ENCODE measurements at regions not wholly inside any gene's neighbourhood (a gene's known extent, or its start where the extent isn't known, plus 50 kb on each side); places are given as distances from the start of the nearest gene placed in this dataset.
"Not testable (repeated sequence)": the region's sequence is repeated elsewhere in the genome, so short reads cannot be mapped to it uniquely, and the experiment has no call there.

GRCh38 chr4:116233971-116234370, 851.4 kb downstream of the TRAM1L1 start:
- Histone ChIP-seq H3K36me3 (ENCODE audit: control insufficient read depth in 4 of 4, insufficient read depth in 4 of 4, low read length in 3 of 4) (no peaks in the 10 kb centered on the region), H3K27me3 (replicated peaks in 2 of 5; ENCODE audit: control insufficient read depth in 4 of 5, insufficient read depth in 5 of 5, low read length in 4 of 5) (no peaks in the 10 kb centered on the region), H3K27ac (ENCODE audit: insufficient read depth in 1 of 2, low read depth in 1 of 2, low read length in 2 of 2, poor library complexity in 1 of 2, severe bottlenecking in 2 of 2) (no peak overlapping the region), H3K4me1 (ENCODE audit: control extremely low read depth in 1 of 4, control insufficient read depth in 4 of 4, insufficient read depth in 4 of 4, low read length in 3 of 4) (no peaks in the 10 kb centered on the region), H3K9me3 (ENCODE audit: control extremely low read depth in 1 of 5, control insufficient read depth in 4 of 5, insufficient read depth in 2 of 5, low read depth in 1 of 5, low read length in 4 of 5) (no peaks in the 10 kb centered on the region), H3K4me3 (ENCODE audit: control insufficient read depth in 1 of 7, extremely low read depth in 1 of 7, insufficient read depth in 4 of 7, low read depth in 2 of 7, low read length in 6 of 7) (no peak overlapping the region)
- DNase-seq = no peak
- POLR2A ChIA-PET = no interaction called here
- CTCF ChIA-PET = no interaction called here

GRCh38 chr4:116231999-116232398, 853.4 kb downstream of the TRAM1L1 start:
- H3K27me3 ChIP-seq (replicated peaks in 2 of 5; ENCODE audit: control insufficient read depth in 4 of 5, insufficient read depth in 5 of 5, low read length in 4 of 5); DNase-seq; H3K36me3 ChIP-seq (ENCODE audit: control insufficient read depth in 4 of 4, insufficient read depth in 4 of 4, low read length in 3 of 4); H3K4me3 ChIP-seq (ENCODE audit: control insufficient read depth in 1 of 7, extremely low read depth in 1 of 7, insufficient read depth in 4 of 7, low read depth in 2 of 7, low read length in 6 of 7); H3K4me1 ChIP-seq (ENCODE audit: control extremely low read depth in 1 of 4, control insufficient read depth in 4 of 4, insufficient read depth in 4 of 4, low read length in 3 of 4); POLR2A ChIA-PET; H3K9me3 ChIP-seq (ENCODE audit: control extremely low read depth in 1 of 5, control insufficient read depth in 4 of 5, insufficient read depth in 2 of 5, low read depth in 1 of 5, low read length in 4 of 5); CTCF ChIA-PET; H3K27ac ChIP-seq (ENCODE audit: insufficient read depth in 1 of 2, low read depth in 1 of 2, low read length in 2 of 2, poor library complexity in 1 of 2, severe bottlenecking in 2 of 2): not testable (repeated sequence)
- 100% methylated on average over 1 of the region's 4 CpGs for WGBS (ENCODE audit: insufficient coverage)

- no peak overlapping the region for H3K4me3 ChIP-seq (ENCODE audit: control insufficient read depth in 1 of 7, extremely low read depth in 1 of 7, insufficient read depth in 4 of 7, low read depth in 2 of 7, low read length in 6 of 7)
- H3K27ac ChIP-seq (ENCODE audit: insufficient read depth in 1 of 2, low read depth in 1 of 2, low read length in 2 of 2, poor library complexity in 1 of 2, severe bottlenecking in 2 of 2) = no peak overlapping the region
- ChIA-PET POLR2A (no interaction called here), CTCF (no interaction called here)
- no peaks in the 10 kb centered on the region for H3K36me3 ChIP-seq (ENCODE audit: control insufficient read depth in 4 of 4, insufficient read depth in 4 of 4, low read length in 3 of 4)
- no peak for DNase-seq
- H3K4me1 ChIP-seq (ENCODE audit: control extremely low read depth in 1 of 4, control insufficient read depth in 4 of 4, insufficient read depth in 4 of 4, low read length in 3 of 4) = no peaks in the 10 kb centered on the region
- no peaks in the 10 kb centered on the region for H3K9me3 ChIP-seq (ENCODE audit: control extremely low read depth in 1 of 5, control insufficient read depth in 4 of 5, insufficient read depth in 2 of 5, low read depth in 1 of 5, low read length in 4 of 5)
- WGBS (ENCODE audit: insufficient coverage) = 80% methylated on average over 1 of the region's 3 CpGs
- H3K27me3 ChIP-seq (replicated peaks in 2 of 5; ENCODE audit: control insufficient read depth in 4 of 5, insufficient read depth in 5 of 5, low read length in 4 of 5) = no peaks in the 10 kb centered on the region
Measured at GRCh38 chr4:116229420-116229819, 856.0 kb downstream of the TRAM1L1 start.

- no peaks in the 10 kb centered on the region for H3K9me3 ChIP-seq (ENCODE audit: control extremely low read depth in 1 of 5, control insufficient read depth in 4 of 5, insufficient read depth in 2 of 5, low read depth in 1 of 5, low read length in 4 of 5)
- DNase-seq = no peak
- no peaks in the 10 kb centered on the region for H3K4me1 ChIP-seq (ENCODE audit: control extremely low read depth in 1 of 4, control insufficient read depth in 4 of 4, insufficient read depth in 4 of 4, low read length in 3 of 4)
- no peak overlapping the region for H3K4me3 ChIP-seq (ENCODE audit: control insufficient read depth in 1 of 7, extremely low read depth in 1 of 7, insufficient read depth in 4 of 7, low read depth in 2 of 7, low read length in 6 of 7)
- CTCF ChIA-PET = no interaction called here
- no peaks in the 10 kb centered on the region for H3K36me3 ChIP-seq (ENCODE audit: control insufficient read depth in 4 of 4, insufficient read depth in 4 of 4, low read length in 3 of 4)
- no peak overlapping the region for H3K27ac ChIP-seq (ENCODE audit: insufficient read depth in 1 of 2, low read depth in 1 of 2, low read length in 2 of 2, poor library complexity in 1 of 2, severe bottlenecking in 2 of 2)
- 96% methylated on average over 4 of the region's 8 CpGs for WGBS (ENCODE audit: insufficient coverage)
- POLR2A ChIA-PET = no interaction called here
- H3K27me3 ChIP-seq (replicated peaks in 2 of 5; ENCODE audit: control insufficient read depth in 4 of 5, insufficient read depth in 5 of 5, low read length in 4 of 5) = no peaks in the 10 kb centered on the region
Measured at GRCh38 chr4:116223040-116223732, 862.2 kb downstream of the TRAM1L1 start.

GRCh38 chr4:116217781-116218180, 867.6 kb downstream of the TRAM1L1 start:
- no peaks in the 10 kb centered on the region for H3K27me3 ChIP-seq (replicated peaks in 2 of 5; ENCODE audit: control insufficient read depth in 4 of 5, insufficient read depth in 5 of 5, low read length in 4 of 5)
- H3K4me1 ChIP-seq (ENCODE audit: control extremely low read depth in 1 of 4, control insufficient read depth in 4 of 4, insufficient read depth in 4 of 4, low read length in 3 of 4) = no peaks in the 10 kb centered on the region
- no peak for DNase-seq
- POLR2A ChIA-PET = no interaction called here
- WGBS (ENCODE audit: insufficient coverage) = no CpG with 5 or more reads among the region's 2 CpGs
- H3K36me3 ChIP-seq (ENCODE audit: control insufficient read depth in 4 of 4, insufficient read depth in 4 of 4, low read length in 3 of 4) = no peaks in the 10 kb centered on the region
- CTCF ChIA-PET = no interaction called here
- H3K9me3 ChIP-seq (ENCODE audit: control extremely low read depth in 1 of 5, control insufficient read depth in 4 of 5, insufficient read depth in 2 of 5, low read depth in 1 of 5, low read length in 4 of 5) = no peaks in the 10 kb centered on the region
- no peak overlapping the region for H3K4me3 ChIP-seq (ENCODE audit: control insufficient read depth in 1 of 7, extremely low read depth in 1 of 7, insufficient read depth in 4 of 7, low read depth in 2 of 7, low read length in 6 of 7)
- no peak overlapping the region for H3K27ac ChIP-seq (ENCODE audit: insufficient read depth in 1 of 2, low read depth in 1 of 2, low read length in 2 of 2, poor library complexity in 1 of 2, severe bottlenecking in 2 of 2)

- CTCF ChIA-PET = no interaction called here
- no peaks in the 10 kb centered on the region for H3K9me3 ChIP-seq (ENCODE audit: control extremely low read depth in 1 of 5, control insufficient read depth in 4 of 5, insufficient read depth in 2 of 5, low read depth in 1 of 5, low read length in 4 of 5)
- POLR2A ChIA-PET = no interaction called here
- no peaks in the 10 kb centered on the region for H3K4me1 ChIP-seq (ENCODE audit: control extremely low read depth in 1 of 4, control insufficient read depth in 4 of 4, insufficient read depth in 4 of 4, low read length in 3 of 4)
- H3K27ac ChIP-seq (ENCODE audit: insufficient read depth in 1 of 2, low read depth in 1 of 2, low read length in 2 of 2, poor library complexity in 1 of 2, severe bottlenecking in 2 of 2) = no peak overlapping the region
- no peak for DNase-seq
- H3K36me3 ChIP-seq (ENCODE audit: control insufficient read depth in 4 of 4, insufficient read depth in 4 of 4, low read length in 3 of 4) = no peaks in the 10 kb centered on the region
- no CpG with 5 or more reads among the region's 1 CpG for WGBS (ENCODE audit: insufficient coverage)
- no peaks in the 10 kb centered on the region for H3K27me3 ChIP-seq (replicated peaks in 2 of 5; ENCODE audit: control insufficient read depth in 4 of 5, insufficient read depth in 5 of 5, low read length in 4 of 5)
- H3K4me3 ChIP-seq (ENCODE audit: control insufficient read depth in 1 of 7, extremely low read depth in 1 of 7, insufficient read depth in 4 of 7, low read depth in 2 of 7, low read length in 6 of 7) = no peak overlapping the region
Measured at GRCh38 chr4:116215622-116216021, 869.8 kb downstream of the TRAM1L1 start.

- H3K27me3 ChIP-seq (replicated peaks in 2 of 5; ENCODE audit: control insufficient read depth in 4 of 5, insufficient read depth in 5 of 5, low read length in 4 of 5) = no peaks in the 10 kb centered on the region
- H3K9me3 ChIP-seq (ENCODE audit: control extremely low read depth in 1 of 5, control insufficient read depth in 4 of 5, insufficient read depth in 2 of 5, low read depth in 1 of 5, low read length in 4 of 5) = no peaks in the 10 kb centered on the region
- no peak overlapping the region for H3K27ac ChIP-seq (ENCODE audit: insufficient read depth in 1 of 2, low read depth in 1 of 2, low read length in 2 of 2, poor library complexity in 1 of 2, severe bottlenecking in 2 of 2)
- ChIA-PET POLR2A (no interaction called here), CTCF (no interaction called here)
- WGBS (ENCODE audit: insufficient coverage) = no CpG with 5 or more reads among the region's 1 CpG
- H3K4me3 ChIP-seq (ENCODE audit: control insufficient read depth in 1 of 7, extremely low read depth in 1 of 7, insufficient read depth in 4 of 7, low read depth in 2 of 7, low read length in 6 of 7) = no peak overlapping the region
- no peaks in the 10 kb centered on the region for H3K36me3 ChIP-seq (ENCODE audit: control insufficient read depth in 4 of 4, insufficient read depth in 4 of 4, low read length in 3 of 4)
- H3K4me1 ChIP-seq (ENCODE audit: control extremely low read depth in 1 of 4, control insufficient read depth in 4 of 4, insufficient read depth in 4 of 4, low read length in 3 of 4) = no peaks in the 10 kb centered on the region
- no peak for DNase-seq
Measured at GRCh38 chr4:116202524-116202923, 882.9 kb downstream of the TRAM1L1 start.

All from common myeloid progenitor, CD34-positive (primary cell).